ENCODE measurements at regions not wholly inside any gene's neighbourhood (a gene's known extent, or its start where the extent isn't known, plus 50 kb on each side); places are given as distances from the start of the nearest gene placed in this dataset.

DNA sequence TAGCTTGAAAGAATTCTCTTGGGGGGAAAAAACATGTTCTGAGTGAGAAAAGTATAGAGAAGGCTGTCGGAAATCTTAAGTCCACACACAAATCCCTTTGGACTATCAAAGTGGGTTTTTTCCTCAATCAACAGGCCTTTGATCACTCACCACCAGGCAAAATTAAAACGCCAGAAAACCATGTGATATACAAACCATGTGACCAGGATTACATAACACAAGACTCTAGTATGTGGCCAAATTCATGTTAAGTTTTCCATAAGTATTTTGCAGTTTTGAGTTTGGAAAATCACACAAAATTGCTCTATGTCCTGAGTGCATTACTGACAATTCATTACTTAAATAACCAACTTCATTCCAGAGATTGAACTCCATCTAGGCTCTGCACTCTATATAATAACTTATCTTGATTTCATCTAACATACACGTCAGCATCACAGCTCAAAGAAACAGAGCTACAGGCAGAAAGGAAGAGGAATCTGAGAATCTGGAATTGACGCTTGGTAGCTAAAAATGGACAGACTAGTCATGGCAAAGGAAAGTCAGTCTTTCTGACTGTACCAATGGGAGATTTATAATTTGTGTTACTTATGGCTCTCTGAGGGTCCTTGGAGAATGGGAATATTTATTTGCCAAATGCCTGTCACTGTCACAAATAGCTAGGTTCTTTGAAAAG is 383.5 kb downstream of the SFMBT2 start:
- TF ChIP-seq TEAD4 (IDR thresholded peaks at IDR 0.05), result no peak
- TF ChIP-seq RAD21 (IDR thresholded peaks at IDR 0.05; ENCODE audit: low read depth), result no peak
- TF ChIP-seq, protein P1, sequence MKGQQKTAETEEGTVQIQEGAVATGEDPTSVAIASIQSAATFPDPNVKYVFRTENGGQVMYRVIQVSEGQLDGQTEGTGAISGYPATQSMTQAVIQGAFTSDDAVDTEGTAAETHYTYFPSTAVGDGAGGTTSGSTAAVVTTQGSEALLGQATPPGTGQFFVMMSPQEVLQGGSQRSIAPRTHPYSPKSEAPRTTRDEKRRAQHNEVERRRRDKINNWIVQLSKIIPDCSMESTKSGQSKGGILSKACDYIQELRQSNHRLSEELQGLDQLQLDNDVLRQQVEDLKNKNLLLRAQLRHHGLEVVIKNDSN (IDR thresholded peaks at IDR 0.05), result no peak
- TF ChIP-seq YY1 (IDR thresholded peaks at IDR 0.05; ENCODE audit: low read depth), result no peak
- TF ChIP-seq, protein P2, sequence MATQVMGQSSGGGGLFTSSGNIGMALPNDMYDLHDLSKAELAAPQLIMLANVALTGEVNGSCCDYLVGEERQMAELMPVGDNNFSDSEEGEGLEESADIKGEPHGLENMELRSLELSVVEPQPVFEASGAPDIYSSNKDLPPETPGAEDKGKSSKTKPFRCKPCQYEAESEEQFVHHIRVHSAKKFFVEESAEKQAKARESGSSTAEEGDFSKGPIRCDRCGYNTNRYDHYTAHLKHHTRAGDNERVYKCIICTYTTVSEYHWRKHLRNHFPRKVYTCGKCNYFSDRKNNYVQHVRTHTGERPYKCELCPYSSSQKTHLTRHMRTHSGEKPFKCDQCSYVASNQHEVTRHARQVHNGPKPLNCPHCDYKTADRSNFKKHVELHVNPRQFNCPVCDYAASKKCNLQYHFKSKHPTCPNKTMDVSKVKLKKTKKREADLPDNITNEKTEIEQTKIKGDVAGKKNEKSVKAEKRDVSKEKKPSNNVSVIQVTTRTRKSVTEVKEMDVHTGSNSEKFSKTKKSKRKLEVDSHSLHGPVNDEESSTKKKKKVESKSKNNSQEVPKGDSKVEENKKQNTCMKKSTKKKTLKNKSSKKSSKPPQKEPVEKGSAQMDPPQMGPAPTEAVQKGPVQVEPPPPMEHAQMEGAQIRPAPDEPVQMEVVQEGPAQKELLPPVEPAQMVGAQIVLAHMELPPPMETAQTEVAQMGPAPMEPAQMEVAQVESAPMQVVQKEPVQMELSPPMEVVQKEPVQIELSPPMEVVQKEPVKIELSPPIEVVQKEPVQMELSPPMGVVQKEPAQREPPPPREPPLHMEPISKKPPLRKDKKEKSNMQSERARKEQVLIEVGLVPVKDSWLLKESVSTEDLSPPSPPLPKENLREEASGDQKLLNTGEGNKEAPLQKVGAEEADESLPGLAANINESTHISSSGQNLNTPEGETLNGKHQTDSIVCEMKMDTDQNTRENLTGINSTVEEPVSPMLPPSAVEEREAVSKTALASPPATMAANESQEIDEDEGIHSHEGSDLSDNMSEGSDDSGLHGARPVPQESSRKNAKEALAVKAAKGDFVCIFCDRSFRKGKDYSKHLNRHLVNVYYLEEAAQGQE (IDR thresholded peaks at IDR 0.05; ENCODE audit: low read depth), result no peak
- no peak for TF ChIP-seq TAF1 (IDR thresholded peaks at IDR 0.05; ENCODE audit: low read depth)
- no peak for TF ChIP-seq FOXM1 (IDR thresholded peaks at IDR 0.05; ENCODE audit: borderline replicate concordance, low read depth)
- TF ChIP-seq CEBPB (IDR thresholded peaks at IDR 0.05), result no peak
- TF ChIP-seq ZBTB7A (IDR thresholded peaks at IDR 0.05; ENCODE audit: low read depth), result no peak
- no peak for TF ChIP-seq EP300 (IDR thresholded peaks at IDR 0.05; ENCODE audit: borderline replicate concordance)
- TF ChIP-seq EGR1 (IDR thresholded peaks at IDR 0.05), result no peak

DNA sequence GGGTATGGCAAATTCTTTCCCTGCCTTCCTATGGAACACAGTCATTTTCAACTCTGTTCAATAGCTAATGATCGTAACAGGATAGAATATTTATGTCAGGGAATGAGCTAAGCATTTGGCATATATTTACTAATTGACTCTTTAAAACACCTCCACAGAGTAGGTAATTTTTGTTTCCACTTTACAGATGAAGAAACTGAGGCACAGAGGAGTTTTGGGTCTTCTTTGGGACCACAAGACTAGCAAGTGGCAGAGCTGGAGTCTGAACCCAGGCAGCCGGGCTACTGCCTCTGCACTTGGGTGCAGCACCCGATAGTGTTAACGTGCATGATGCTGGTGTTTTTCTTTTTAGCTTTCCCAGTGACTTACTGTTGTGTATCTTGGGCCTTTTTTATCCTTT is 384.0 kb downstream of the SFMBT2 start:
- TF ChIP-seq FOXM1 (IDR thresholded peaks at IDR 0.05; ENCODE audit: borderline replicate concordance, low read depth) (no peak), TAF1 (IDR thresholded peaks at IDR 0.05; ENCODE audit: low read depth) (no peak), CREB1 (IDR thresholded peaks at IDR 0.05; ENCODE audit: low read depth) (no peak), TCF12 (IDR thresholded peaks at IDR 0.05; ENCODE audit: low read depth) (no peak), EP300 (IDR thresholded peaks at IDR 0.05; ENCODE audit: borderline replicate concordance) (no peak), ZBTB7A (IDR thresholded peaks at IDR 0.05; ENCODE audit: low read depth) (no peak), EGR1 (IDR thresholded peaks at IDR 0.05) (no peak), RAD21 (IDR thresholded peaks at IDR 0.05; ENCODE audit: low read depth) (no peak), YY1 (IDR thresholded peaks at IDR 0.05; ENCODE audit: low read depth) (no peak), TEAD4 (IDR thresholded peaks at IDR 0.05) (no peak), NFIC (IDR thresholded peaks at IDR 0.05) (no peak), CEBPB (IDR thresholded peaks at IDR 0.05) (no peak)
- TF ChIP-seq, protein P1 (IDR thresholded peaks at IDR 0.05), result no peak
- TF ChIP-seq, protein P2 (IDR thresholded peaks at IDR 0.05; ENCODE audit: low read depth), result no peak
- TF ChIP-seq, protein P3, sequence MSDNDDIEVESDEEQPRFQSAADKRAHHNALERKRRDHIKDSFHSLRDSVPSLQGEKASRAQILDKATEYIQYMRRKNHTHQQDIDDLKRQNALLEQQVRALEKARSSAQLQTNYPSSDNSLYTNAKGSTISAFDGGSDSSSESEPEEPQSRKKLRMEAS (IDR thresholded peaks at IDR 0.05), result no peak

DNA sequence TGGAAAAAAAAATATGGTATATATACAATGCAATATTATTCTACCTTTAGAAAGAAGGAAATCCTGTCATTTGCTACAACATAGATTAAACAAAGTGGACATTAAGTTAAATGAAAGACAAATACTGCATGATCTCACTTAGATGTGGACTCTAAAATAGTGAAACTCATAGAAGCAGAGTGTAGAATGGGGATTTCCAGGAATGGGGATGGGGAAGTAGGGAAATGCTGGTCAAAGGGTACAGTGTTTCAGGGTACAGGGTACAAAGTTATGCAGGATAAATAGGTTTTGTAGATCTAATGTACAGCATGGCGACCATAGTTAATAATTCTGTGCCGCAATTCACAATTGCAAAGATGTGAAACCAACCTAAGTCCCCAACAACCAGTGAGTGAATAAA is 385.5 kb downstream of the SFMBT2 start:
- TF ChIP-seq CREB1 (IDR thresholded peaks at IDR 0.05; ENCODE audit: low read depth) (no peak), YY1 (IDR thresholded peaks at IDR 0.05; ENCODE audit: low read depth) (no peak), FOXM1 (IDR thresholded peaks at IDR 0.05; ENCODE audit: borderline replicate concordance, low read depth) (no peak), TAF1 (IDR thresholded peaks at IDR 0.05; ENCODE audit: low read depth) (no peak), EGR1 (IDR thresholded peaks at IDR 0.05) (no peak)
- TF ChIP-seq, protein P1 (IDR thresholded peaks at IDR 0.05), result no peak

DNA sequence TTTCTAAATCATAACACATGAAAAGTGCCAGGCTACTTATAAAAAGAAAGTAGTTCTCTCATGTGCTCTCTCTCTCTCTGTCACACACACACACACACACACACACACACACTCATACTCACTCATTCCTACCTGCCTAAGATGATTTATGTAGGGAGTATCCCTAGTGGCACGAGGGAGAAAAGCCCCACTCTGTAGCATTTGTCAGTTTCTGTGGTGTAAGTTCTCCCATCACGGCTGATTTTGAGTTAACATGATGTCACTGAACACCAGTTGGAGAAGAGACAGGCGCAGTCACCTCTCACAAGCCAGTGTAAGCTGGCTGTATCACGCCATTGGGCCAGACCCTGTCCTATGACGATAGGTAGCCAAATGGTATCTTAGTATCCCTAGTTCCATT is 395.4 kb downstream of the SFMBT2 start:
- no peak for TF ChIP-seq RAD21 (IDR thresholded peaks at IDR 0.05; ENCODE audit: low read depth)
- TF ChIP-seq, protein P3 (IDR thresholded peaks at IDR 0.05), result no peak
- TF ChIP-seq, protein P2 (IDR thresholded peaks at IDR 0.05; ENCODE audit: low read depth), result no peak
- no peak for TF ChIP-seq EGR1 (IDR thresholded peaks at IDR 0.05)
- no peak for TF ChIP-seq TCF12 (IDR thresholded peaks at IDR 0.05; ENCODE audit: low read depth)
- TF ChIP-seq YY1 (IDR thresholded peaks at IDR 0.05; ENCODE audit: low read depth), result no peak
- TF ChIP-seq TAF1 (IDR thresholded peaks at IDR 0.05; ENCODE audit: low read depth), result no peak
- no peak for TF ChIP-seq CEBPB (IDR thresholded peaks at IDR 0.05)
- no peak for TF ChIP-seq TEAD4 (IDR thresholded peaks at IDR 0.05)
- TF ChIP-seq EP300 (IDR thresholded peaks at IDR 0.05; ENCODE audit: borderline replicate concordance), result no peak
- no peak for TF ChIP-seq ZBTB7A (IDR thresholded peaks at IDR 0.05; ENCODE audit: low read depth)
- no peak for TF ChIP-seq CREB1 (IDR thresholded peaks at IDR 0.05; ENCODE audit: low read depth)
- TF ChIP-seq FOXM1 (IDR thresholded peaks at IDR 0.05; ENCODE audit: borderline replicate concordance, low read depth), result no peak
- no peak for TF ChIP-seq NFIC (IDR thresholded peaks at IDR 0.05)
- TF ChIP-seq, protein P1 (IDR thresholded peaks at IDR 0.05), result no peak

Data from Ishikawa (cell line).